H9 (cell line): ENCODE measurements at regions not wholly inside any gene's neighbourhood (a gene's known extent, or its start where the extent isn't known, plus 50 kb on each side); places are given as distances from the start of the nearest gene placed in this dataset.

Experiments
- DNase-seq: peaks from one replicate; pipeline ENCODE4 v3.0.0-alpha.2; 2017
- H2AFZ ChIP-seq: one replicate; pipeline ENCODE4 v1.6.1; 2013; ENCODE audit warnings: mild to moderate bottlenecking, low read length, control low read depth, moderate library complexity
- H2AK5ac ChIP-seq: 2 replicates; pipeline ENCODE4 v1.6.1; 2013; ENCODE audit warnings: low read length, control low read depth, mixed read lengths; ENCODE audit not compliant: insufficient read length
- H2BK120ac ChIP-seq: one replicate; pipeline ENCODE4 v1.6.1; 2013; ENCODE audit warnings: low read depth, mild to moderate bottlenecking, low read length, control low read depth, inconsistent platforms; ENCODE audit not compliant: poor library complexity, severe bottlenecking
- H2BK12ac ChIP-seq: 2 replicates; pipeline ENCODE4 v1.6.1; 2013; ENCODE audit warnings: low read length, control low read depth, mixed read lengths, low read depth; ENCODE audit not compliant: insufficient read length
- H2BK15ac ChIP-seq: 2 replicates; pipeline ENCODE4 v1.6.1; 2013; ENCODE audit warnings: low read depth, low read length, control low read depth
- H2BK20ac ChIP-seq: one replicate; pipeline ENCODE4 v1.6.1; 2013; ENCODE audit warnings: low read depth, mild to moderate bottlenecking, low read length, control low read depth, inconsistent platforms; ENCODE audit not compliant: poor library complexity, severe bottlenecking
- H2BK5ac ChIP-seq: 2 replicates; pipeline ENCODE4 v1.6.1; 2013; ENCODE audit warnings: low read length, control low read depth, mixed read lengths; ENCODE audit not compliant: insufficient read length
- H3K14ac ChIP-seq: 2 replicates; pipeline ENCODE4 v1.6.1; 2013; ENCODE audit warnings: low read length, control low read depth; ENCODE audit not compliant: insufficient read depth
- H3K18ac ChIP-seq: 2 replicates; pipeline ENCODE4 v1.6.1; 2013; ENCODE audit warnings: low read depth, mild to moderate bottlenecking, mixed read lengths, low read length, control low read depth; ENCODE audit not compliant: insufficient read length
- H3K23ac ChIP-seq: 2 replicates; pipeline ENCODE4 v1.6.1; 2013; ENCODE audit warnings: low read length, control low read depth, mixed read lengths, low read depth; ENCODE audit not compliant: insufficient read length
- H3K23me2 ChIP-seq: 2 replicates; pipeline ENCODE4 v1.6.1; 2013; ENCODE audit warnings: low read depth, mild to moderate bottlenecking, mixed read lengths, low read length, control low read depth; ENCODE audit not compliant: insufficient read length, poor library complexity, severe bottlenecking
- H3K27ac ChIP-seq: 2 replicates; pipeline ENCODE4 v1.5.1; 2013; ENCODE audit warnings: low read length, control low read depth, mixed read lengths, low read depth; ENCODE audit not compliant: insufficient read length
- H3K27me3 ChIP-seq: 2 replicates; pipeline ENCODE4 v1.6.1; 2013; ENCODE audit warnings: low read length, control low read depth, inconsistent platforms; ENCODE audit not compliant: insufficient read depth
- H3K4ac ChIP-seq: 2 replicates; pipeline ENCODE4 v1.6.1; 2013; ENCODE audit warnings: low read depth, mild to moderate bottlenecking, control low read depth, inconsistent platforms, low read length, moderate library complexity
- H3K4me1 ChIP-seq: 2 replicates; pipeline ENCODE4 v1.6.1; 2013; ENCODE audit warnings: low read length, control low read depth, inconsistent platforms; ENCODE audit not compliant: insufficient read depth
- H3K4me2 ChIP-seq: 2 replicates; pipeline ENCODE4 v1.6.1; 2013; ENCODE audit warnings: low read length, control low read depth, mixed read lengths; ENCODE audit not compliant: insufficient read length, insufficient read depth
- H3K56ac ChIP-seq: 2 replicates; pipeline ENCODE4 v1.6.1; 2013; ENCODE audit warnings: low read depth, mild to moderate bottlenecking, mixed read lengths, low read length, control low read depth; ENCODE audit not compliant: insufficient read length
- H3K79me1 ChIP-seq: 2 replicates; pipeline ENCODE4 v1.6.1; 2013; ENCODE audit warnings: low read depth, mild to moderate bottlenecking, moderate library complexity, low read length, control low read depth, inconsistent platforms; ENCODE audit not compliant: insufficient read depth, poor library complexity, severe bottlenecking
- H3K79me2 ChIP-seq: 2 replicates; pipeline ENCODE4 v1.6.1; 2013; ENCODE audit warnings: low read length, control low read depth, inconsistent platforms; ENCODE audit not compliant: insufficient read depth
- H3K9ac ChIP-seq: 2 replicates; pipeline ENCODE4 v1.6.1; 2013; ENCODE audit warnings: low read length, control low read depth, mixed read lengths; ENCODE audit not compliant: insufficient read length; ENCODE audit errors: extremely low read depth
- H3K9me3 ChIP-seq: one replicate; pipeline ENCODE4 v1.6.1; 2013; ENCODE audit warnings: low read depth, low read length, inconsistent platforms; ENCODE audit not compliant: control insufficient read depth
- H3T11ph ChIP-seq: one replicate; pipeline ENCODE4 v1.6.1; 2013; ENCODE audit warnings: mild to moderate bottlenecking, low read length, control low read depth, inconsistent platforms
- H4K20me1 ChIP-seq: one replicate; pipeline ENCODE4 v1.6.1; 2013; ENCODE audit not compliant: control insufficient read depth, insufficient read length, insufficient read depth
- H4K5ac ChIP-seq: 2 replicates; pipeline ENCODE4 v1.6.1; 2013; ENCODE audit warnings: low read depth, mild to moderate bottlenecking, mixed read lengths, low read length, control low read depth; ENCODE audit not compliant: insufficient read length
- H4K8ac ChIP-seq: replicated peaks from 2 replicates; pipeline ENCODE4 v1.6.1; 2013; ENCODE audit warnings: low read length, control low read depth, mixed read lengths, low read depth; ENCODE audit not compliant: insufficient read length
- H4K91ac ChIP-seq: 2 replicates; pipeline ENCODE4 v1.6.1; 2013; ENCODE audit warnings: low read depth, mild to moderate bottlenecking, moderate library complexity, mixed read lengths, low read length, control low read depth; ENCODE audit not compliant: insufficient read length
- H3K27ac Mint-ChIP-seq, 3 experiments: 2 replicates in 2 of 3; 3 replicates in 1 of 3; pipeline ENCODE4 v1.8.0; 2020 to 2021; ENCODE audit warnings: mixed read lengths in 3 of 3, mild to moderate bottlenecking in 1 of 3, moderate library complexity in 1 of 3
- H3K27me3 Mint-ChIP-seq: 2 replicates; pipeline ENCODE4 v1.8.0; 2021; ENCODE audit warnings: low read depth, mild to moderate bottlenecking, moderate library complexity, mixed read lengths
- H3K36me3 Mint-ChIP-seq, 3 experiments: 2 replicates in 2 of 3; 3 replicates in 1 of 3; pipeline ENCODE4 v1.8.0; 2020 to 2021; ENCODE audit warnings: low read depth in 3 of 3, mixed read lengths in 3 of 3; ENCODE audit not compliant: insufficient read depth in 1 of 3
- H3K4me1 Mint-ChIP-seq, 2 experiments: 2 replicates each; pipeline ENCODE4 v1.8.0; 2020; ENCODE audit warnings: mixed read lengths in 2 of 2
- H3K4me3 Mint-ChIP-seq, 2 experiments: 2 replicates in 1 of 2; 3 replicates in 1 of 2; pipeline ENCODE4 v1.8.0; 2020 to 2021; ENCODE audit warnings: mild to moderate bottlenecking in 2 of 2, mixed read lengths in 2 of 2, moderate library complexity in 1 of 2
- H3K9me3 Mint-ChIP-seq, 2 experiments: 2 replicates in 1 of 2; 3 replicates in 1 of 2; pipeline ENCODE4 v1.8.0; 2020; ENCODE audit warnings: mild to moderate bottlenecking in 2 of 2, mixed read lengths in 2 of 2, moderate library complexity in 1 of 2
- CTCF ChIP-seq: fragments of 200-600 bp; sonication (generic); conservative IDR thresholded peaks from 3 replicates; pipeline ENCODE4 v1.8.0; 2021; ENCODE audit warnings: antibody characterized with exemption, mild to moderate bottlenecking
- WGBS: extraction: QIAGEN DNeasy Blood & Tissue Kit; methylation state at CpG from one replicate; pipeline ENCODE4 v1.1.7; 2013; ENCODE audit warnings: missing lambda C conversion rate, low lambda C conversion rate, mixed read lengths; ENCODE audit not compliant: insufficient read length; ENCODE audit errors: extremely low coverage; 5-methylcytosine and 5-hydroxymethylcytosine counted together

GRCh38 chr9:23254404-23255184 is 571.4 kb downstream of the ELAVL2 start:
- no peak overlapping the region for H4K91ac ChIP-seq
- H3K27ac ChIP-seq: no peak overlapping the region
- H2BK120ac ChIP-seq: no peak overlapping the region
- H3K79me1 ChIP-seq: no peaks in the 10 kb centered on the region
- H3K79me2 ChIP-seq: no peaks in the 10 kb centered on the region
- H3K56ac ChIP-seq: no peak overlapping the region
- no peaks in the 10 kb centered on the region for H3K23me2 ChIP-seq
- H3K27me3 ChIP-seq: no peaks in the 10 kb centered on the region
- H3K23ac ChIP-seq: no peak overlapping the region
- Mint-ChIP-seq H3K27ac (0 out of 7 replicates have a peak overlapping the region, but pooled peaks of 1 of the 3 experiments have one; percentile 44), H3K9me3 (peaks cover 5 to 8% of the 10 kb centered on the region in 2 experiments; a peak in 2 of 5 replicates), H3K36me3 (0 out of 7 replicates have a peak, but pooled peaks cover 0 to 5% (median 2%) of the 10 kb centered on the region in 3 experiments), H3K27me3 (no peaks in the 10 kb centered on the region), H3K4me3 (no peak overlapping the region), H3K4me1 (peaks cover 6 to 8% of the 10 kb centered on the region in 2 experiments; a peak in 3 of 4 replicates)
- H3K18ac ChIP-seq: no peak overlapping the region
- no peak overlapping the region for H3K4me2 ChIP-seq
- H3T11ph ChIP-seq: no peak overlapping the region
- no peak overlapping the region for H2BK5ac ChIP-seq
- H4K5ac ChIP-seq: no peak overlapping the region
- H3K4me1 ChIP-seq: no peaks in the 10 kb centered on the region
- H4K20me1 ChIP-seq: no peaks in the 10 kb centered on the region
- no peak overlapping the region for H2BK15ac ChIP-seq
- no peak overlapping the region for H3K9ac ChIP-seq
- no peak overlapping the region for H2BK20ac ChIP-seq
- WGBS: no CpG with 5 or more reads among the region's 9 CpGs
- H2AFZ ChIP-seq: no peak overlapping the region
- no peak overlapping the region for H3K4ac ChIP-seq
- H3K14ac ChIP-seq: no peak overlapping the region
- peak; percentile 39; the same call in 2 of the 3 replicates for TF ChIP-seq CTCF
- H2AK5ac ChIP-seq: no peak overlapping the region
- DNase-seq: peak; percentile 24
- no peak overlapping the region for H2BK12ac ChIP-seq
- H4K8ac ChIP-seq: no peak overlapping the region
- H3K9me3 ChIP-seq: no peaks in the 10 kb centered on the region
